Thyroid gland (tissue), 4 donors: ENCODE measurements at regions not wholly inside any gene's neighbourhood (a gene's known extent, or its start where the extent isn't known, plus 50 kb on each side); places are given as distances from the start of the nearest gene placed in this dataset.

Source experiments
- DNase-seq, 2 donors: peaks; one replicate each; pipeline ENCODE4 v3.0.0-alpha.2; 2019
- H3K27ac ChIP-seq, 3 donors: fragments of 200-600 bp; sonication (generic); 1 replicate in 2 of 3; 2 replicates in 1 of 3; pipeline ENCODE4 v1.5.1; 2016 to 2019; ENCODE audit warnings: mild to moderate bottlenecking in 1 of 3, moderate library complexity in 1 of 3
- H3K27me3 ChIP-seq: fragments of 200-600 bp; sonication (generic); one replicate; pipeline ENCODE4 v1.5.1; 2019
- H3K36me3 ChIP-seq, 2 donors: fragments of 200-600 bp; sonication (generic); one replicate each; pipeline ENCODE4 v1.5.1; 2016 to 2019
- H3K4me1 ChIP-seq, 2 donors: fragments of 200-600 bp; sonication (generic); one replicate each; pipeline ENCODE4 v1.5.1; 2017 to 2019
- H3K4me3 ChIP-seq, 3 donors: fragments of 200-600 bp; sonication (generic); replicated peaks in 1 of 3; 1 replicate in 2 of 3; 2 replicates in 1 of 3; pipeline ENCODE4 v1.5.1; 2016; ENCODE audit warnings: mild to moderate bottlenecking in 1 of 3
- H3K9me3 ChIP-seq: fragments of 200-600 bp; sonication (generic); one replicate; pipeline ENCODE4 v1.5.1; 2017
- CTCF ChIP-seq, 6 experiments: fragments of 200-600 bp in 3 of 6; fragments of 450-650 bp in 3 of 6; sonication (generic) in 3 of 6; IDR thresholded peaks; one replicate each; pipeline ENCODE4 v1.5.1; 2016 to 2019; ENCODE audit warnings: antibody characterized with exemption in 6 of 6, mild to moderate bottlenecking in 2 of 6, inconsistent platforms in 1 of 6, moderate library complexity in 1 of 6
- POLR2A ChIP-seq, 2 donors: fragments of 450-650 bp; IDR thresholded peaks; one replicate each; pipeline ENCODE4 v1.6.1; 2017; ENCODE audit warnings: antibody characterized with exemption in 2 of 2, mild to moderate bottlenecking in 2 of 2, moderate library complexity in 1 of 2
- WGBS, 2 donors: methylation state at CpG; one replicate each; pipeline ENCODE4 v1.1.5; 2017; 5-methylcytosine and 5-hydroxymethylcytosine counted together
- intact Hi-C: fragments of 100-400 bp; cut with DNase I; formaldehyde crosslinking; loops from one replicate; pipeline ENCODE4 v1.15.1; 2023

- H3K27ac ChIP-seq, result no peak overlapping the region
- DNase-seq, result peak in 1 of 2 donors; percentile 4
- 44 to 54% methylated on average over 11 of the region's 11 CpGs for WGBS, 2 donors
- H3K4me1 ChIP-seq, result no peaks in the 10 kb centered on the region
- no peaks in the 10 kb centered on the region for H3K27me3 ChIP-seq
- H3K36me3 ChIP-seq, result no peaks in the 10 kb centered on the region
- no peak for TF ChIP-seq CTCF (IDR thresholded peaks at IDR 0.05)
- TF ChIP-seq POLR2A (IDR thresholded peaks at IDR 0.05), result no peak
- intact Hi-C loops, result no loop called here
- H3K4me3 ChIP-seq, result no peak overlapping the region
- no peaks in the 10 kb centered on the region for H3K9me3 ChIP-seq
These were observed 750.2 kb upstream of the HS3ST1 start for GRCh38 chr4:12178614-12179610.

- H3K36me3 ChIP-seq, result no peaks in the 10 kb centered on the region
- no peaks in the 10 kb centered on the region for H3K9me3 ChIP-seq
- no peaks in the 10 kb centered on the region for H3K4me1 ChIP-seq
- intact Hi-C loops, result no loop called here
- no peak overlapping the region for H3K27ac ChIP-seq
- no peaks in the 10 kb centered on the region for H3K27me3 ChIP-seq
- 94 to 96% methylated on average over 2 of the region's 2 CpGs for WGBS, 2 donors
- TF ChIP-seq POLR2A (IDR thresholded peaks at IDR 0.05) (no peak), CTCF (IDR thresholded peaks at IDR 0.05) (no peak)
- no peak for DNase-seq
- H3K4me3 ChIP-seq, result no peak overlapping the region
These were observed 748.7 kb upstream of the HS3ST1 start for GRCh38 chr4:12177416-12177815.

GRCh38 chr4:12173496-12173895 lies 744.8 kb upstream of the HS3ST1 start:
- WGBS, 2 donors, result 88 to 90% methylated on average over 4 of the region's 4 CpGs
- no peak for DNase-seq
- no peaks in the 10 kb centered on the region for H3K9me3 ChIP-seq
- H3K4me1 ChIP-seq, result no peaks in the 10 kb centered on the region
- no peaks in the 10 kb centered on the region for H3K36me3 ChIP-seq
- H3K27me3 ChIP-seq, result no peaks in the 10 kb centered on the region
- intact Hi-C loops, result no loop called here
- TF ChIP-seq POLR2A (IDR thresholded peaks at IDR 0.05), result no peak
- no peak for TF ChIP-seq CTCF (IDR thresholded peaks at IDR 0.05)
- H3K27ac ChIP-seq, result no peak overlapping the region
- H3K4me3 ChIP-seq, result no peak overlapping the region

GRCh38 chr4:12172198-12172973 lies 743.7 kb upstream of the HS3ST1 start:
- H3K27me3 ChIP-seq, result no peaks in the 10 kb centered on the region
- 66 to 69% methylated on average over 3 of the region's 3 CpGs for WGBS, 2 donors
- H3K9me3 ChIP-seq, result no peaks in the 10 kb centered on the region
- no peaks in the 10 kb centered on the region for H3K36me3 ChIP-seq
- TF ChIP-seq CTCF (IDR thresholded peaks at IDR 0.05) (no peak), POLR2A (IDR thresholded peaks at IDR 0.05) (no peak)
- intact Hi-C loops, result no loop called here
- no peak overlapping the region for H3K27ac ChIP-seq
- no peak overlapping the region for H3K4me3 ChIP-seq
- DNase-seq, result no peak
- H3K4me1 ChIP-seq, result no peaks in the 10 kb centered on the region

GRCh38 chr4:12170308-12170707 lies 741.6 kb upstream of the HS3ST1 start:
- WGBS, 2 donors, result 80 to 88% methylated on average over 4 of the region's 4 CpGs
- no peak overlapping the region for H3K4me3 ChIP-seq
- H3K27ac ChIP-seq, result no peak overlapping the region
- intact Hi-C loops, result no loop called here
- H3K9me3 ChIP-seq, result no peaks in the 10 kb centered on the region
- H3K4me1 ChIP-seq, result no peaks in the 10 kb centered on the region
- TF ChIP-seq CTCF (IDR thresholded peaks at IDR 0.05) (no peak), POLR2A (IDR thresholded peaks at IDR 0.05) (no peak)
- no peaks in the 10 kb centered on the region for H3K27me3 ChIP-seq
- no peaks in the 10 kb centered on the region for H3K36me3 ChIP-seq
- DNase-seq, result no peak
